ENCODE measurements at regions not wholly inside any gene's neighbourhood (a gene's known extent, or its start where the extent isn't known, plus 50 kb on each side); places are given as distances from the start of the nearest gene placed in this dataset.
"Not testable (repeated sequence)": the region's sequence is repeated elsewhere in the genome, so short reads cannot be mapped to it uniquely, and the experiment has no call there.

GRCh38 chr22:11066458-11067285 lies 4461.3 kb upstream of the OR11H1 start:
- ChIA-PET POLR2A (no interaction called here), CTCF (interaction anchor here (1.0 kb wide), 1 partner anchor 284 kb away, joined by 3 read pairs; no protein-coding TSS in a partner anchor)
- H3K27ac Mint-ChIP-seq: no peak overlapping the region
- H3K4me3 Mint-ChIP-seq: no peak overlapping the region
- ATAC-seq (ENCODE audit: poor library complexity): no peak
- intact Hi-C loops (cut with DNase I, micrococcal nuclease): no loop called here
- no peak for DNase-seq
- Histone ChIP-seq H3K9me3 (ENCODE audit: control insufficient read depth in 1 of 2, insufficient read depth in 1 of 2, low read length in 2 of 2) (peaks cover 26 to 39% of the 10 kb centered on the region in 2 experiments), H3K36me3 (ENCODE audit: insufficient read depth, low read length) (no peaks in the 10 kb centered on the region), H3K4me1 (ENCODE audit: insufficient read depth, low read length) (no peaks in the 10 kb centered on the region), H3K4me3 (ENCODE audit: low read length) (no peak overlapping the region), H3K27ac (ENCODE audit: low read depth in 1 of 2, low read length in 2 of 2) (no peak overlapping the region), H3K27me3 (ENCODE audit: control insufficient read depth in 1 of 2, insufficient read depth in 2 of 2, low read length in 2 of 2) (no peaks in the 10 kb centered on the region)
- H3K27me3 Mint-ChIP-seq: no peaks in the 10 kb centered on the region
- H3K9me3 Mint-ChIP-seq: peaks cover 46% of the 10 kb centered on the region
- TF ChIP-seq, protein P1, sequence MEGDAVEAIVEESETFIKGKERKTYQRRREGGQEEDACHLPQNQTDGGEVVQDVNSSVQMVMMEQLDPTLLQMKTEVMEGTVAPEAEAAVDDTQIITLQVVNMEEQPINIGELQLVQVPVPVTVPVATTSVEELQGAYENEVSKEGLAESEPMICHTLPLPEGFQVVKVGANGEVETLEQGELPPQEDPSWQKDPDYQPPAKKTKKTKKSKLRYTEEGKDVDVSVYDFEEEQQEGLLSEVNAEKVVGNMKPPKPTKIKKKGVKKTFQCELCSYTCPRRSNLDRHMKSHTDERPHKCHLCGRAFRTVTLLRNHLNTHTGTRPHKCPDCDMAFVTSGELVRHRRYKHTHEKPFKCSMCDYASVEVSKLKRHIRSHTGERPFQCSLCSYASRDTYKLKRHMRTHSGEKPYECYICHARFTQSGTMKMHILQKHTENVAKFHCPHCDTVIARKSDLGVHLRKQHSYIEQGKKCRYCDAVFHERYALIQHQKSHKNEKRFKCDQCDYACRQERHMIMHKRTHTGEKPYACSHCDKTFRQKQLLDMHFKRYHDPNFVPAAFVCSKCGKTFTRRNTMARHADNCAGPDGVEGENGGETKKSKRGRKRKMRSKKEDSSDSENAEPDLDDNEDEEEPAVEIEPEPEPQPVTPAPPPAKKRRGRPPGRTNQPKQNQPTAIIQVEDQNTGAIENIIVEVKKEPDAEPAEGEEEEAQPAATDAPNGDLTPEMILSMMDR (IDR thresholded peaks at IDR 0.05): no peak
- peaks cover 14% of the 10 kb centered on the region for H3K36me3 Mint-ChIP-seq (ENCODE audit: low read depth)
- no peaks in the 10 kb centered on the region for H3K4me1 Mint-ChIP-seq (ENCODE audit: low read depth)

DNA sequence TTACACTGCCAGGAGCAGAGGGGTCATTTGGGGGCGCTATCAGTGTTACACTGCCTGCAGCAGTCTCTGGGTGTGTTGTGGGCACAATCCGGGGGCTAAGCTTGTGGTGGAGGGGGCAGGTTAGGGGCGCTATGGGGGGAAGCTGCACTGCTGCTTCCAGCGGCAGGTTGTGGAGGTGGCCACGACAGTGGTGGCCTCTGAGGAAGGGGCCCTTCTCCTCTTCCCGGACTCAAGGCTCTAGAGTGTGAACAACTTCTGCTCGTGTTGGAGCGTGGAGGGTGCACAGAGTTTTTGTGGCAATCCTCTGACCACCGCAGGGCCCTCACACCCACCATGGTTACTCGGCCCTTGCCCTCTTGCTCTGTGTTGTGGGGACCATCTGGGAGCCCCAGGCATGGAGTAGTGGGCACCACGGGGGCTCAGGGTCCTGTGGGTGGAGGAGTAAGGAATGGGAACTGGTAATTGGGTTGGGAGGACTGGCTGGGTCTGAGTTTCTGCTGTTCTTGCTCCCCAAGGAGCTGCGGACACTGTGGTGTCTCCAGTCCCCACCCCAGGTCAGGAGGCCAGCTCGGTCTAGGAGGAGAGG lies 4460.6 kb upstream of the OR11H1 start:
- H3K4me1 ChIP-seq (ENCODE audit: insufficient read depth, low read length); POLR2A ChIA-PET; intact Hi-C loops (cut with DNase I, micrococcal nuclease); ATAC-seq (ENCODE audit: poor library complexity); H3K27ac ChIP-seq (ENCODE audit: low read depth in 1 of 2, low read length in 2 of 2); H3K27me3 ChIP-seq (ENCODE audit: control insufficient read depth in 1 of 2, insufficient read depth in 2 of 2, low read length in 2 of 2); H3K4me1 Mint-ChIP-seq (ENCODE audit: low read depth); H3K36me3 ChIP-seq (ENCODE audit: insufficient read depth, low read length); H3K27ac Mint-ChIP-seq; H3K4me3 ChIP-seq (ENCODE audit: low read length); H3K4me3 Mint-ChIP-seq; DNase-seq; H3K27me3 Mint-ChIP-seq: not testable (repeated sequence)
- CTCF ChIA-PET: interaction anchor here (1.0 kb wide), 1 partner anchor 285 kb away, joined by 3 read pairs; no protein-coding TSS in a partner anchor
- Mint-ChIP-seq H3K36me3 (ENCODE audit: low read depth) (peaks cover 14% of the 10 kb centered on the region), H3K9me3 (peaks cover 46% of the 10 kb centered on the region)
- peaks cover 25 to 39% of the 10 kb centered on the region in 2 experiments for H3K9me3 ChIP-seq (ENCODE audit: control insufficient read depth in 1 of 2, insufficient read depth in 1 of 2, low read length in 2 of 2)

- Mint-ChIP-seq H3K36me3 (ENCODE audit: low read depth) (peaks cover 14% of the 10 kb centered on the region), H3K9me3 (peaks cover 44% of the 10 kb centered on the region)
- H3K9me3 ChIP-seq (ENCODE audit: control insufficient read depth in 1 of 2, insufficient read depth in 1 of 2, low read length in 2 of 2): peaks cover 22 to 36% of the 10 kb centered on the region in 2 experiments
- H3K27ac Mint-ChIP-seq; DNase-seq; H3K4me3 ChIP-seq (ENCODE audit: low read length); H3K36me3 ChIP-seq (ENCODE audit: insufficient read depth, low read length); ATAC-seq (ENCODE audit: poor library complexity); CTCF ChIA-PET; intact Hi-C loops (cut with DNase I, micrococcal nuclease); POLR2A ChIA-PET; H3K27me3 Mint-ChIP-seq; H3K4me1 ChIP-seq (ENCODE audit: insufficient read depth, low read length); H3K27ac ChIP-seq (ENCODE audit: low read depth in 1 of 2, low read length in 2 of 2); H3K4me1 Mint-ChIP-seq (ENCODE audit: low read depth); H3K4me3 Mint-ChIP-seq; H3K27me3 ChIP-seq (ENCODE audit: control insufficient read depth in 1 of 2, insufficient read depth in 2 of 2, low read length in 2 of 2): not testable (repeated sequence)
Observed at GRCh38 chr22:11067937-11068336, 4460.1 kb upstream of the OR11H1 start.

- H3K4me1 Mint-ChIP-seq (ENCODE audit: low read depth); H3K27ac Mint-ChIP-seq; POLR2A ChIA-PET; H3K36me3 ChIP-seq (ENCODE audit: insufficient read depth, low read length); H3K4me1 ChIP-seq (ENCODE audit: insufficient read depth, low read length); H3K27me3 Mint-ChIP-seq; intact Hi-C loops (cut with DNase I, micrococcal nuclease); H3K4me3 ChIP-seq (ENCODE audit: low read length); CTCF ChIA-PET; ATAC-seq (ENCODE audit: poor library complexity); H3K4me3 Mint-ChIP-seq; H3K27me3 ChIP-seq (ENCODE audit: control insufficient read depth in 1 of 2, insufficient read depth in 2 of 2, low read length in 2 of 2); DNase-seq; H3K27ac ChIP-seq (ENCODE audit: low read depth in 1 of 2, low read length in 2 of 2): not testable (repeated sequence)
- H3K9me3 Mint-ChIP-seq: peaks cover 40% of the 10 kb centered on the region
- H3K9me3 ChIP-seq (ENCODE audit: control insufficient read depth in 1 of 2, insufficient read depth in 1 of 2, low read length in 2 of 2): peaks cover 22 to 36% of the 10 kb centered on the region in 2 experiments
- peaks cover 14% of the 10 kb centered on the region for H3K36me3 Mint-ChIP-seq (ENCODE audit: low read depth)
Observed at GRCh38 chr22:11068406-11068805, 4459.6 kb upstream of the OR11H1 start.

Data from CD4-positive, alpha-beta T cell (primary cell).